Left forelimb (tissue), 1 donor: ENCODE measurements at regions not wholly inside any gene's neighbourhood (a gene's known extent, or its start where the extent isn't known, plus 50 kb on each side); places are given as distances from the start of the nearest gene placed in this dataset.
A peak's percentile ranks its signal among the peaks of the same experiment; 100 is the strongest.
"Not testable (repeated sequence)": the region's sequence is repeated elsewhere in the genome, so short reads cannot be mapped to it uniquely, and the experiment has no call there.

Experiments
- DNase-seq: peaks from one replicate; pipeline ENCODE4 v3.0.0-alpha.2; 2018; ENCODE audit warnings: low spot score

DNA sequence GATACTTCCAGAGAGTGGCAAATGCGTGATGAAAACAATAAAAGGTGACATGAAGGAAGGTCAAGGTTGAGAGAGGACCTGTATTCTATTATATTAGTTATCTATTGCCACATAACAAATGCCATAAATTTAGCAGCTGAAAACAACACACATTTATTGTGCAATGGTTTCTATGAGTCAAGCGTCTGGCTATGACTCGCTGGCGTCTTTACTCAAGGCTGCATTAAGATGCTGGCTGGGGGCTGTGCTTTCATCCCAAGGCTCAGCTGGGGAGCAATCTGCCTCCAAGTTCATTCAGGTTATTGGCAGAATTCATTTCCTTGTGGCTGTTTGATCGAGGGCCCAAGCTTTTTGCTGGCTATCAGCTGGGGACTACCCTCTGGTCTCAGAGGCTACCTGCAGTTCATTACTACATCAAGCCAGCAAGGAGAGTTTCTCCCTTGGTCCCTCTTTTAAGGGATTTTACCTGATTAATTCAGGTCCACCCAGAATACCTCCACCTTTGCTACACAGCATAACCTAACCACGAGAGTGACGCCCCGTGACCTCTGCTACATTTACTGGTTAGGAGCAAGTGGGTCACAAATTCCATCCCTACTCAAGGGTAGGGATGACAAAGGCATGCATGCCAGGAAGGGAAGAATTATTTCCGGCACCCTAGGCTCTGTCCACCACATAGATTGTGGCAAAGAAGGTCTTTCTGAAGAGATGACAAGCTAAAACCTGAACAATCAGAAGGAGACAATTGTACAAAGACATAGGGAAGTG is 549.1 kb downstream of the MN1 start:
- DNase-seq, result no peak

DNA sequence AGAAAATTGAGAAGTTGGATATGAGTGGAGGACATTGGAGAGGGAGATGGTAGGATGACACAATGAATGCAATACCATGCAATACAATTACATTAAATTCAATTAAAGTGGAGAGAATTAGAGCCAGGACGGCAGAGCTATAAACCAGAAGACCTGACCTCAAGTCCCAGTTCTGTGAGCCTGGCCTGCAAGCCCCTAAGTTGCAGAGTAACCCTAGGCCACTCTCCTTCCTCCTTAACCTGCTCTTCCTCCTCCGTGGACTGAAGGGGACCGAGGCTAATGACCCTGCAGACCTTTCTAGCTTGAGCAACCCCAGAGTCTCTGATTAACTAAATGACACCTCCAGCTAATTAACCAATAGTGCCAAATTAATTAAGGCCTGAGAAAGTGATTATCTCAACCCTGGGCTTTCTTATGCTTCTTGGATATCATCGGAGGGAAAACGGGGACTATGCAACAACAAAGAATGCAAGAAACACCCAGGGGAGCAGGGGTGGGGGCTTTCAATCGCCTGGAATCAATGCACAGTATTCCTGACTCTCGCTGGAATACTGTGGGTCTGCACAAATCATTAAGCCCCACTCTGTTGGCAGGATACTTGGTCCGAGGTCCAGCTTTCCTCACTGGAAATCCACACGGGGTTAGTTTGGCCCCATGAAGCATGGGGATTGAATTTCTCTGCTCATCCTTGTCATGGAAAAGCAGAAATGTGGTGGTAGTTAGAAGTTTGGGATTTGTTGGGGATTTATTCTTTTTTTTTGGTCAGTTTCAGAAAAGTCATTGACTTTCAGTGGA is 548.3 kb downstream of the MN1 start:
- DNase-seq, result peak; percentile 70

DNA sequence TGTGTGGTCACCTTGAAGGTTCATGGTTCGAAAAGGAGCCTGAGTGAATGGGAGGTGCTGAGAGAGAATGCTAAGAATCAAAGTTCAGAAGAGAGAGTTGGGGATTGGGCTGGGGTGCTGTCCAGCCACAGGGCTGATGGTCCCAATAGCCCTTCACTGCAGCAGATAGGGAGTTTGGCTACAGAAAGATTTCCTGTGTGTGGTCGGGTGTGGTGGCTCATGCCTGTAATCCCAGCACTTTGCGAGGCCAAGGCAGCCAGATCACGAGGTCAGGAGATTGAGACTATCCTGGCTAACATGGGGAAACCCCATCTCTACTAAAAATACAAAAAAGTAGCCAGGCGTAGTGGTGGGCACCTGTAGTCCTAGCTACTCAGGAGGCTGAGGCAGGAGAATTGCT is 547.5 kb downstream of the MN1 start:
- not testable (repeated sequence) for DNase-seq

DNA sequence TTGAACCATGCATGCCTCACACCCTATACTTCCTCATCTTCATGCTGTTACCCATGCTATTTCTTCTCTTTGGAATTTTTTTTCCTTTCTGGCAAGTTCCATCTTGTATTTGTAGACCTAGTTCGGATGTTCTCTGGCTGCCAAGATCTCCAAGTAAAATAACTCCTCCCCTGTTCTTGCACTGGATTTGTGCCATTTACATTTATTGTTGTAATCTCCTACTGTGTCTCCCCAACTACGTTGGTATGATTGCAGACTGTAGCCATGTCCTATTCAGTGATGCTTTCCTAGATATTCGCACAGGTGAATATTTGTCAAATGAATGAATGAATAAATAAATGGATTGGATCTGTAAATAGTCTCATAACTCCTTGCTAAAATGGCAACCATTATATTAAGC is 546.0 kb downstream of the MN1 start:
- no peak for DNase-seq

DNA sequence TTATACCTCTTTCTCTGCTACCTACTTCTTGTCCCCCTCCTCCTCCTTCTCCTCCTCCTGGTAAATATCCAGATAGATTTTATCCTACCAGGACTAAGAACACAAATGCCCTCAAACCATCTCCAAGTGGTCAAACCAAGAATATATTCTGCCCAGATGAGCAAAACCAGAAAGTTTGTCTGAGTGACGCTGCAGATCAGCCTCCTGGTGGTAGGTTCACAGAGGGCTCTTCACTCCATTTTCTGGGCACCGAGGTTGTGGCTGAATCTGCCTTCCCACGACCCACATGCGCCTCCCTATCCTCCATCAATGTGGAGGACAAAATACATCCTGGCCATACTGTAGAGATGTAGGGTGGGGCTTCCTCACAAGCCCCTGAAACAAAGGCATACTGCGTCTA is 543.6 kb downstream of the MN1 start:
- no peak for DNase-seq

DNA sequence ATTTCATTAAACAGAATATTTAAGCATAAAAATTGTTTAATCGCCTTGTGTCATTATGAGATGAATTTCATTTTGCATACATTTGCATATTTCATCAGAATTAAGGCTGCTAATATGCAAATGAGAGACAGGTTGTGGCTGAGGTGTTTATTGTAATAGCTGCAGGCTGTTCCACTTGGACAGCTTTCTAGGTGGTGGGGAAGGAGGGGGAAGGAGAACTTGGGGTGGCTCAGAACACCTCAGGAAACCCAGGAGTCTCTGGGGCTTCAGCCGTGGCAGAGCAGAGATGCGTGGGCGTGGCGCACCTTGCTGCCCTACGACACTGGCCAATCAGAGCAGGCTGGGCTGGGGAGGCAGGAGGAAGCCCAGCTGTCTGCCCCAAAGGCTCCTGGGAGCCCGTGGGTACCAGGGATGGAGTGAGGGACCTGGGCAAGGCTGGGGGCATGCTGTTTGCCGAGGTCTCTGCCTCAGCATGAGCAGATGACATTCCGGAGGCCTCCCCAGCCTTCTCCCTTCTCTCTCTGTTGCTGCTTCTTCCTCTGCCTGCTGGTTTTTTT is 542.9 kb downstream of the MN1 start:
- DNase-seq, result no peak

DNA sequence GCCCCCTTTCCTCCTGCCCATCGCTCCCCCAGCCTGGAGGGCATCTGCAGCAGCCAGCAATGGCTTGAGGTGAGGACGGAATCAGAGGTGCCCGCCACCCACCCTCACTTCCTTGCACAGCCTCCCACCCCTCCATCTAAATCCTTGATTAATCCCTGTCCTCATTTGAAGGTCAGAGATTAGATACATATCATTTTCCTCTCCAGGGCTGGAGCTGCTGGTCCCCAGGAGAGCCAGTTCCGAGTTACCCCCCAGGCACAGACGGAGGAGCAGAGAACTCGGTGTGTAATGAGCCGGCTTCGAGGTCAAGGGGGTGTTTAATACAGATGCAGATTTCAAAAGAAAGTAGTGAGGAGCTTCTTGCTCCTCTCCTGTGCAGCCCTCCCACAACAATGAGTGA is 542.1 kb downstream of the MN1 start:
- DNase-seq, result no peak

DNA sequence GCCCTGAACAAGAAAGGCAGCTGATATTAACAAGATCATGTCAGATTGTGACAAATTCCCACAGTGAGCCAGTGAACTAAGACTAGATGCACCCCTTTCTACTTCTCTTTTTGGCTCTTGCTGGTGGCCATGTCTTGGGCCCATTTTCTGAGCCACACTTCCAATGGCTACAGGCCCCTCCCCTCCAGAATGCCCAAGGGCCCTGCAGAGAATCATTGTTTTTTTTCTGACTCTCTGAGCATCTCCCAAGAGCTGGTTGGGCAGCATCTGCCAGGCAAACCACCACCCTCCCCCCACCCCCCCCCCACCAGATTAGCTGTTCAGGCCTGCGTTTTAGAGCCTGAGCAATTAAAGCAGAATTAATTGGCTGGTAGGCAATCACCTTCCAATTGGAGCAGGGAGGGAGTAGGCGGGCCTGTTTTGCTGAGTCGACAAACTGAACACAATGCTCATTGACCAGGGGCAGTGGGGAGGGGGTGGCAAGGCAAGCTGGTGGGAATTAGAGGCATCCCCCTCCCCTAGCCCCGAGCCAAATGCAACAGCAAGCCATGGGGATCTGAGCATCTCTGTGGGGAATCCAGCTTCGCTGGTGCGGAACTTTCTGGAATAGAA is 541.4 kb downstream of the MN1 start:
- no peak for DNase-seq

DNA sequence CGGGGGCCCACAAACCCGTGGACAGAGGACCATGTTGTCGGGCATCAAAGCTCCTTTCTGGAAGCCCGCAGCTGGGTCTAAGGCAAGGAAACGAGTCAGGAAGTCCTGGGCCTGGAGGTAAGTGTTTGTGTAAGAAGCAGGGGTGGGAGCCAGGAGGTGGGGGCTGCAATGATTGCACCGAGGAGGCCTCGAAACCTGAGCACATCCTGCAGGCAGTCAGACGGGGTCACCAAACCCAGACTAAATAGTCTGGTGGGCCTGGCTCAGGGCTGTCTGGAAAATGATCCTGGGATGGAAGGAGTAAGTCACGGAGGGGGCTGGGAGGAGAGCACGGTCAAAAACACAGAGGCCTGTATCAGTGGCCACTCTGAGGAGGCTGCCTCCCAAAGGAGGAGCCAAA is 539.2 kb downstream of the MN1 start:
- DNase-seq, result no peak

DNA sequence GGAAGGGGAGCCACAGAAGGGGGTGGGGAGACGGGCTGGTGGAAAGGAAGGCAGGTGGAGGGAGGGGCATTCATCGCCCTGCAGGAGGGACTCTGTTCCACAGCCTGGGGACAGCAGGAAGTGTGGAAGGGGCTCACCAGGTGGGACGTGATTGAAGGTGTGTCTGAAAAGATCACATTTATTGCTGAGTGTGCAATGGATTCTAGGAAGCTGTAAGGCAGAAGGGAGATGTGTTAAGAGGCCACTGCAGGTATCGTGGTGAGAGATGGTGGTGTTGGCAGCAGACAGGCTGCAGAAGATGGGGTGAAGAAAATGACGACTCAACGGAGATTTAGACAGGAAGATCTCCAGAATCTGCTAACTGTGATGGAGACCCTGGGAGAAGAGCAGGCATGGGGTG is 537.4 kb downstream of the MN1 start:
- DNase-seq, result no peak

DNA sequence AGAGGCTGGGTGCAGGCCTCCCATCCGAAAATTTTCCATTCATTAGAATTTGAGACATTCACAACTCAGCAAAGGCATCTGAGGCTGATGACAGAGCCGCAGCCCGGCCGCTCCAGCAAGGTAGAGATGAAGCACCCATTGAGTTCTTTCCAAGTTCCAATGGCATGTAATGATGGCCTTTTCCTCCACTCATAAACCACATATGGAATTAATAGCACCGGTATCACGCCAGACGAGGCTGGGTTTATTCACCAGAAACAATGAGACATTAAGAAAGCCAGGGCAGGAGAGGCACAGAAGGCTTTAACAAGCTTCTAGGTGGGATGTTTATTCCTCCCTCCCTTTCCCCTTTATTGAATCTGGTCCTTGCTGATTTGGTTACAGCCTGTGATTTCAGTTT is 534.4 kb downstream of the MN1 start:
- DNase-seq, result no peak

DNA sequence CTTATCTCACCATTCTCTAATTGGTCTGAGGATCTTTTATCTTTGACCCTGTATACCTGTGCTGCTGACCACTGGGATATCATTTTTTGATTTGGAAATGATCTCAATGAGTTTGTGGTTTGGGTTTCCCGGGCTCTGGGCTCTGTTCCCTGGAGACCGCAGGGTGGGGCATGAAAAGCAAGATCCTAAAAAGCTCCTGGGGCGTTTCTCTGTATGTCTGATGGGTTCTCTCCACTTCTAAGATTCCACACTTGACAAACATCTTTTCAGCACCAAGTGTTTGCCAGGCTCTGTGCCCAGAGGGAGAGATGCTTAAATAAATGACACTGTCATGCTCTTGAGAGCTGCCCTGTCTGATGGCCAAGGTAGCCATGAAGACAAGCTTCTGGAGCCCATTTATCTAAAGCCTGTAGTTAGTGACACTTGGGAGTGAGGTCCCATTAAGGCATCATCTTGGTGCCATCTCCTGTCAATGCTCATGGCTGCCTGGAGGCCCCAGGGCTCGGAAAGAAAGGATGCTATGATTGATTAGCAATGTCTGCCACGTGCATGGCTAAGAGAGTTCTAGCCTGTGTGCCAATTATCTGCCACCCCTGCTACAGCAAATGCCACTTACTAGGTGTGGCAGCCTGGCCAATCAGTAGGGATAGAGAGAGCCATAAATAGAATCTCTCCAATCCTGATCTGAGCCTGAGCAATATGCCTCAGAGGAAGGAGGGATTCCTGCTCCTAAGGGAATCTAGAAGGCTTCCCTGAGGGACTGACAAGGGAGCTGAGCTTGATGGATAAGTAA is 531.6 kb downstream of the MN1 start:
- no peak for DNase-seq

DNA sequence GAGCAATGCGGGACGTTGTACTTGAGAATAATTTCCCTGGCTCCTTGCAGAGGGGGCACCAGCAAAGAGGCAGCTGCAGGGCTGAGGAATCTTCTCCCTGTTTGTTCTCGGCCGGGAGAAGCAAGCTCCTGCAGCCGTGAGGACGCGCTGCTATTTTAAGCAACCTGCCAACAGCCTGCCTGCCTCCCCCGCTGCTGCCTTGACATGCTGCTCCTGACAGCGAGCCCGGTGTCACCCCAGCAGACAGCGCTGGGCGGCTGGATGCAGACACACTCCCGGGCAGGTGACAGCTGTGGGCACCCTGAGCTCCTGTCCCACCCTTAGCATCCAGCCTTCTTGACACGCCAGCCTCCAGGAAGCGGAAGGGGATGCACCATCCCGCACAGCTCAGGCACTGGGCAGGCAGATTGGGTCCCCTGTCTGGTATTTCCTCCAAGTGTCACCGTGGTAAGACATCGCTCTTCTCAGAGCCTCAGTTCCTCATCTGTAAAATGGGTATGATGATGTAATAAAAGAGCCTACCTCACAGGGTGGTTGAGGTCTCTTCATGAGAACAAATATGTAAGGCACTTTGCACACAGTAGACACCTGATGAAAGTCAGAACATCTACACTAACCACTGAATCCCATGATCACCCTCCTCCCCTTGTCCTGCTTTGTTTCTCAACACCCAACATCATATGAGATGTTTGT is 530.6 kb downstream of the MN1 start:
- DNase-seq, result no peak

DNA sequence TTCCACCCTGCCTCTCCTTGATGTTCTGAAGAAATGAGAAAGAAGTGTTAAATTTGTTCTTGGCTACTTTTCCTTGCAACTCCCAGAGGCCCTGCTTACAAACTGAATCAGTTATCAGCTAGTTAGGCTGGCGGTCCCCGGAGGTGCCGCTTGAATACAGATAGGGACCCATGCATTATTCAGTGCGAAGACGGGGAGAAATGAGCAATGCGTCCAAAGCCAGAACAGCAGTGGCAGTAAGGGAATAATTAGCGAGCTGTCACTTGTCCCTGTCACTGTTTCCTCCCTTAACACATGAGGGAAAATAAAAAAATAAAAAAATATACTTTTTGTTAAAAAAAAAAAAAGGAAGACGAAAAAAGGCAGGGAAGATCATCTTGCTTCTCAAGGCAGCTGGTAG is 528.1 kb downstream of the MN1 start:
- DNase-seq, result no peak

DNA sequence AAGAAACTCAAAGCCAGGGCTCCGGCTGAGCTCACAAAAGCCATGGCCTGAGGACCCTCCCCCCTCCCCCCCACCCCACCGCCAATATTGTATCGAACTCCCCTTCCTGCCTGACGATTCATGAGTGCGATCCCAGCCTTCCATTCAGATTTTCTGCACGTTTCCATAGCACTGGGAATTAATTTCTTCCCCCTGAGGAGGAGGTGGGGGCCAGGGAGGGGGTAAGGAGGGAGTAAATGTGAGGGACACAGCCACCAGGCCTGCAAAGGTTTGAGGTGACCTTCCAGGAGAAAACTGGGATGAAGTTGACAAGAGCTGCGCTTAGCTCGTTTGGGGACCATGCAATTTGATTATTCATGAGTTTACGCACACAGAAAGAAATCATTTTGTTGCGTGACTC is 527.7 kb downstream of the MN1 start:
- no peak for DNase-seq

DNA sequence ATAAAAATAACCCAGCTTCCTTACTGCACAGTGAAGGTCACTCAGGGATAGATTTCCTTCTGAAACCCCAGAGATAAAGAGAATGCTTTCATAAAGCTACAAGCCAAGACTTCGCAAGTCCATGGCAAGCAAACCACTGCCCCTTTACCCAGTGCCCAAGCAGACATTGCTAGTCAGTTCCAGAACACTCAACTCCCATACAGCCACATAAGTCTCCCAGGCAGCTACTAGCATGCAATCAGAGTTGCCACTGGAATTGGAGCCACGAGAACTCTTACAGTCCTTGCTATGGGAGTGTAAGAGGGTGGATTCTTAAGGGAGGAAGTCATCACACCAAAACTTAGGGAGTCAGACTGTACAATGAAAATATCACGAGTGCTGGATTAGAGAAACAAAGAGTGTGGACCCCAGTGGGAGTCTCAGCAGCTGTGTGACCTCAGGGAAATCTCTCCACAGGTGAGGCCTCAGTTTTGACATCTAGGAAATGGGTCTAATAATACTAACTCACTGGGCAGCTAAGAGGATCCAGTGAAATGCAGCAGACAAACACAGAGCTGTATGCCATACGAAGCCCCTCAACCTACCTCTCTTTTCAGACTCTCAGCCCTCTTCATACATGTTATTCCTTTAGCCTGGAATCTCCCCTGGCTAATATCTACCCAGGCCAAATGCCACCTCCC is 526.6 kb downstream of the MN1 start:
- no peak for DNase-seq

DNA sequence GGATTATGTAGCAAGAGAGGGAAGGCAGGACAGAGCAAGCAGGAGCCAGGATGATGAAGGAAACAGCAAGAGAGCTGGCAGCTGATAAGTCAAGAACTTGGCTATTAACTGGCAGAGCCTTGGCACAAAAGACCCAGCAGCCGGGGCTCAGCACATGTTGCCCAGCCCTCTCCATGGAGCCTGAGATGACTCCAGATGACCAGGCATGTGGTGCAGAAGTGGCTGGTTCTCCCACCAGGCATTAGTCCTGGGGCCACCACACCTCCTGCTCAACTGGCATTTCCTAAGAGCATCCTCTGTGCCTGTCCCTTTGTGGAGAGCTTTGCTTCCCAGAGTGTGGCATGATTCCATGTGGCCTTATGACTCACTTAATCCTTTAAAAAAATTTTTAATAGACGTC is 522.6 kb downstream of the MN1 start:
- no peak for DNase-seq

DNA sequence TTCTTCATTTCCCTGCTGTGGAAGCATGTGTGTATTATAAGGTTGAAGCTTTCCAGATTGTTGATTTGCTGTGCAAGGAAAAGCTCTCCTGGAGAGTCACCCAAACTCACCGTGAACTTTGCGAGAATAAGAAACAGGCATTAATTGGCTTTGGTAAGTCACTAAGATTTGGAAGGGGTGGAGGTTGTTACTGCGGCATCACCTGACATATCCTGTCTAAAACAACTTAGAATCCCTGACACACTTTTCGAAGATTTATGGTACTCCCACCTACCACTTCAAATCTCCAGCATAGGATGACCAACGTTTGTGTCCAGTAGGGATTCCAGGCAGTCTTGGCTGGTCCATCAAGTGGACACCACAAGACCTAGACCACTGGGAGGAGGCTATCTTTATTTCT is 518.3 kb downstream of the MN1 start:
- DNase-seq, result no peak

DNA sequence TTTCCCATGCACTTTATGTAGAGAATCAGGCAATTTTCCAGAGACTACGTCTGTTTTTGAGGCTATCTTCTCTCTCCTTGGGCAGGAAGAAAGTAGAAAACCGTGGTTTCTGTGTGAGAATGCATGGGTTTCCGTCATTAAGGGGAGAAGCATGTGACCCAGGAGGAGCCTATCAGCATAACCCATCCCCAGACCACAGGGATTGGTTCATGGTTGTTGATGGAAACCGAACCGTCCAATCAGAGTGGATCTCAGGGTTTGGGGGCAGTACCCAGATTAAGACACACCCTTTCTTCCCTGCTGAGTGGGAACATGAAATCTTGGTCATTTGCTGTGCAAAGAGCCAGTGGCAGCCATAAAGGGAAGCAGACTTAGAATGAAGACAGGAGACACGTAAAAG is 517.8 kb downstream of the MN1 start:
- no peak for DNase-seq

DNA sequence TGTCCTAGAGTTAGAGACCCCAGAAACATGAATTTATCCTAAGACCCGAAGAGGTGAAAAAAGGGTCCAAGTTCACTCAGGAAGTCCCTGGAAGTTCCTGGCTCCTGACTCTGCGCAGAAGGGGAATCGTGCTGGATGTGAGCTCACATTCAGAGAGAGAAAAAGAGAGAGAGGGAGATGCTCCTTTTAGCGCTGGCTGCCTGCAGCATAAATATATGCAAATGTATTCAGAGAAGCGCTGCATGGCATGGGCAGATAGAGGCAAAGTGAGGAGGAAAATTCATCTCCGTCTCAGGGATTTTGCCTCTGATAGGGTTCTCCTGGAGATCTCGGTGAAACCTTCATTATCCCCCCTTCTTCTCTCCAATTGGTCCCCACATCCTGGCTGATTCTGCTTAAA is 517.2 kb downstream of the MN1 start:
- no peak for DNase-seq

DNA sequence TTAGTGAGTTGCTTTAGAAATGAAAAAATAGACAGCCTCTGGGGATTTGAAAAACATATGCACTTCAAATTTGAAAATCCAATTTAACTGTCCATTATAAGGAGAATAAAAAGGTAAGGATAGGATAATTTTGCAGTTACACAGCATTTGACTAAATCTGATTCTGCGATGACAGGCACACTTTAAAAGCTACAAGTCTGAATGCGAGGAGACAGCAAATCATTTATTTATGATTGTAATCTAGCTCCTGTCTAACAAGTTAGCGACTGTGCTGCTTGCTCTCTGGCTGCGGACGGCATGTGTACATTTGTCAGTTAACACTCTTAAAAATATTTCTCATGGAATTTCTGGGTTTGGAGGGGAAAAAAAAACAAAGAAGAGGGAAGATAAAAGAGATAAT is 514.8 kb downstream of the MN1 start:
- no peak for DNase-seq
